Naive B cell (primary cell): ENCODE measurements at regions not wholly inside any gene's neighbourhood (a gene's known extent, or its start where the extent isn't known, plus 50 kb on each side); places are given as distances from the start of the nearest gene placed in this dataset.
A peak's percentile ranks its signal among the peaks of the same experiment; 100 is the strongest.

Source experiments
- ATAC-seq, 2 donors: fragments of 150-1000 bp; cut with Tn5 transposase; 2 replicates each; pipeline ENCODE4 v1.10.0; 2021; ENCODE audit warnings: low read depth in 2 of 2, mild to moderate bottlenecking in 2 of 2, moderate library complexity in 2 of 2
- DNase-seq: peaks from one replicate; pipeline ENCODE4 v3.0.0; 2022
- H3K27ac Mint-ChIP-seq, 6 donors: one replicate each; pipeline ENCODE4 v1.8.0; 2020 to 2022; ENCODE audit warnings: mild to moderate bottlenecking in 6 of 6, mixed read lengths in 6 of 6, moderate library complexity in 5 of 6, inconsistent platforms in 2 of 6
- H3K27me3 Mint-ChIP-seq, 3 donors: one replicate each; pipeline ENCODE4 v1.8.0; 2021 to 2022; ENCODE audit warnings: mixed read lengths in 3 of 3, mild to moderate bottlenecking in 1 of 3
- H3K36me3 Mint-ChIP-seq, 2 donors: one replicate each; pipeline ENCODE4 v1.8.0; 2020 to 2022; ENCODE audit warnings: mixed read lengths in 2 of 2, inconsistent platforms in 1 of 2, mild to moderate bottlenecking in 1 of 2
- H3K4me1 Mint-ChIP-seq, 3 donors: one replicate each; pipeline ENCODE4 v1.8.0; 2020 to 2022; ENCODE audit warnings: mixed read lengths in 3 of 3, inconsistent platforms in 1 of 3, mild to moderate bottlenecking in 1 of 3, moderate library complexity in 1 of 3
- H3K4me3 Mint-ChIP-seq, 8 donors: one replicate each; pipeline ENCODE4 v1.8.0; 2020 to 2022; ENCODE audit warnings: mild to moderate bottlenecking in 8 of 8, mixed read lengths in 8 of 8, moderate library complexity in 8 of 8, inconsistent platforms in 2 of 8
- H3K9me3 Mint-ChIP-seq, 7 donors: one replicate each; pipeline ENCODE4 v1.8.0; 2020 to 2022; ENCODE audit warnings: mixed read lengths in 7 of 7, mild to moderate bottlenecking in 5 of 7, inconsistent platforms in 2 of 7, moderate library complexity in 1 of 7

DNA sequence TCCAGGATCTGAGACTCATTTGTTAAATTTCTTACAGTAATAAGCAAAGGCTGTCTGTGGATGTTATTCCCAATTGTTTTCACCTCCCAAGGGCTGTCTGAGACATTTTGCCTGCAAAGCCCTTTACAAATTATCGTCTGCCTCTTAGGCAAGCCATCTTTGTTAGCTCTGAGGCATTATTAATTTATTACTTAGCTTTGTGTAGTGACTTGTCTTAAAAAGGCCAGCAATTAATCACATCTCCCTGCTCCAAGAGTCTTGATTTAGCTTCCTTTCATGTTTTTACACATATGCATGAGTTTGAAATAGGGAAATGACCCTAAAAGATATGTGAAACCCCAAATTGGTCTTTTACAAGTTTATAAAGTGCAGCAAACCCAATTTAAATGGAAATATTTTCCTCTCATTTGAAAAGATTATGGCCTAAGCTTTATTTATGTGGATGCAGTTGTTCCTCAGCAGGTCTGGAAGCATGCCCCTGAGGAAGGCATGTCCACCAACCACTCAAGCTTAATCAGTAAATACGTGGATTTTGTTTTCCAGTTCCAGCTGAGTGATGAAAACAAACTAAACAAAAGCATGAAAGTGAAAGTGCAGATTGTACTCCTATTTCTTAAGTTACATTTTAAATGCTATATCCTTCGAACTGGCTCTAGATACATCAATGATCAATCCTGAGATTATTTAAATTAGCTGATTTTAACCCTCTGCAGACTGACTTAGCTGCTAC is 173.6 kb upstream of the LNX1 start:
- Mint-ChIP-seq H3K4me3 (peak overlapping the region in 1 of 8 donors; percentile 30), H3K27ac (peak overlapping the region in 4 of 6 donors; percentile 44 to 79 (median 55))

GRCh38 chr4:53763813-53764597 is 172.7 kb upstream of the LNX1 start:
- H3K27me3 Mint-ChIP-seq = no peaks in the 10 kb centered on the region
- peak overlapping the region in 2 of 6 donors; percentile 3 to 20 for H3K27ac Mint-ChIP-seq

More for the DNA sequence above, 173.6 kb upstream of the LNX1 start:
- Mint-ChIP-seq H3K27me3 (no peaks in the 10 kb centered on the region), H3K4me1 (peaks cover 4 to 11% (median 9%) of the 10 kb centered on the region in 3 donors), H3K9me3 (peaks cover 0 to 21% (median 7%) of the 10 kb centered on the region in 7 donors), H3K36me3 (peaks cover 5 to 19% of the 10 kb centered on the region in 2 donors)
- no peak for ATAC-seq
- DNase-seq = no peak

GRCh38 chr4:53755656-53756055 is 164.4 kb upstream of the LNX1 start:
- Mint-ChIP-seq H3K4me3 (no peak overlapping the region), H3K4me1 (peaks cover 2 to 6% (median 5%) of the 10 kb centered on the region in 3 donors), H3K36me3 (peaks cover 0 to 6% of the 10 kb centered on the region in 2 donors), H3K27me3 (no peaks in the 10 kb centered on the region), H3K9me3 (peaks cover 6 to 42% (median 19%) of the 10 kb centered on the region in 7 donors), H3K27ac (no peak overlapping the region)
- DNase-seq = no peak
- no peak for ATAC-seq

More at GRCh38 chr4:53763813-53764597, 172.7 kb upstream of the LNX1 start:
- DNase-seq (no peak), ATAC-seq (no peak)
- Mint-ChIP-seq H3K4me3 (no peak overlapping the region), H3K36me3 (peaks cover 5 to 14% of the 10 kb centered on the region in 2 donors), H3K4me1 (peaks cover 4 to 11% (median 9%) of the 10 kb centered on the region in 3 donors), H3K9me3 (peaks cover 0 to 25% (median 9%) of the 10 kb centered on the region in 7 donors)

DNA sequence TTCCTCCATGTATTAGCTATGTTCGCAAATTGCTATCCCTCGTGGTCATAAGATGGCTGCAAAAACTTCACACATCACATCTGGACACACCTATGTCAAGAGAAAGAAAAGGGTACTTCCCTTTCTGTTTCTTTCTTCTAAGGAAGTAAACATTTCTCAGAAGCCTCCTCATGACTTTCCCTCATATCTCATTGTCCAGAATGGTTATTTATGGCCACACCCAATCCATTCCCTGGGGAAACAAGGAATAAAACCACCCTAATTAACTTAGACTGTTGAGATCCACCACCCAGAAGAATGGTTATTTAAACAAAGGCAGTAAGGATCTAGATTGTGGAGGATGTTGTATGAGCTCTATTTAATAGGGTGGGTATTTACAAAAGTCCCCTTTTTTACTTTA is 160.8 kb upstream of the LNX1 start:
- no peak for ATAC-seq
- no peak for DNase-seq
- Mint-ChIP-seq H3K27me3 (no peaks in the 10 kb centered on the region), H3K9me3 (peaks cover 6 to 50% (median 34%) of the 10 kb centered on the region in 7 donors), H3K4me1 (peaks cover 19 to 28% (median 27%) of the 10 kb centered on the region in 3 donors), H3K36me3 (peaks cover 0 to 6% of the 10 kb centered on the region in 2 donors), H3K27ac (peak overlapping the region in 1 of 6 donors; percentile 78), H3K4me3 (no peak overlapping the region)

DNA sequence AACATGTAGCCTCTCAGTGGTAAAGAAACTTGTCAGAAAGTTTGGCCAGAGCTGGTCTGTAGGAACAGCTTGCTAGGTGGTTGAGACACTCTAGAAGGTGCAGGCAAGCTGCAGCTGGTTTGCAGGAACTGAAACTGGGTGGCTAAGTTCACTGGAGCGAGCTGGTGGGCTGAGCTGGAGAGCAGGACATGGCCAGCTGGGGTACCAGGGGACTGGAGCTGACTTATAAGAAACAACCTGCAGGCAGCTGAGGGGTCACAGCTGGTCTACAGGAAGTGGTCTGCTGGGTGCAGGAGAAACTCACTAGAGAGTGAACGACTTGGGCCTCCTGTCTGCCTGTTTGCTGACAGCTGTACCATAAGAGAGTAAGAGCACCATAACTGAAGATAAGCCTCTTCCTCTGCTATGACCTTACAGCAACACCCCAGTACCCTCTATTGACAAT is 157.1 kb upstream of the LNX1 start:
- DNase-seq (peak; percentile 74), ATAC-seq (peak; percentile 93 to 95)
- H3K36me3 Mint-ChIP-seq = no peaks in the 10 kb centered on the region
- H3K4me3 Mint-ChIP-seq = peak overlapping the region in 6 of 8 donors; percentile 38 to 71 (median 52)
- peaks cover 0 to 23% (median 18%) of the 10 kb centered on the region in 7 donors for H3K9me3 Mint-ChIP-seq
- H3K27me3 Mint-ChIP-seq = no peaks in the 10 kb centered on the region
- peak overlapping the region; percentile 6 to 92 (median 75) for H3K27ac Mint-ChIP-seq
- peaks cover 42 to 58% (median 52%) of the 10 kb centered on the region in 3 donors for H3K4me1 Mint-ChIP-seq

DNA sequence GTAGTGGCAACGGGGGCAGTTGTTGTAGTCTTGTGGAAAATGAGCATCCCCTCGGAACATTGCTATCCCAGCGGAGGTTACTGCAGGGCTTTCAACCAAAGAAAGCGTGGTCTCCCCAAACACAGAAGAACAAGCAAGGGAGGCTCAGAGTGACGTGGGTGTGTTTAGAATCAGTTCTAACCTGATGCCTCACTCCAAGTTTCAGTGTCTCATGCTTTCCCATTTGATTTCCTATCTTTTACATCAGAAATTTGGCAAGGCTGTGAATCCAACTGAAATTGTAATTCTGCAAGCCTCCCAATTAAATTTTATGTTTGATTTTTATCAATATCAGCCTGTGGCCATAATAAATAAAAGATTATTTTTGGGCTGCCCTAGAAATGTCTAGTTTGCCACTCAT is 156.1 kb upstream of the LNX1 start:
- Mint-ChIP-seq H3K27ac (peak overlapping the region in 2 of 6 donors; percentile 67 to 92), H3K4me3 (peak overlapping the region in 5 of 8 donors; percentile 24 to 71 (median 48)), H3K36me3 (no peaks in the 10 kb centered on the region), H3K9me3 (peaks cover 0 to 23% (median 18%) of the 10 kb centered on the region in 7 donors), H3K4me1 (peaks cover 43 to 63% (median 52%) of the 10 kb centered on the region in 3 donors), H3K27me3 (no peaks in the 10 kb centered on the region)
- no peak for DNase-seq
- ATAC-seq = no peak

DNA sequence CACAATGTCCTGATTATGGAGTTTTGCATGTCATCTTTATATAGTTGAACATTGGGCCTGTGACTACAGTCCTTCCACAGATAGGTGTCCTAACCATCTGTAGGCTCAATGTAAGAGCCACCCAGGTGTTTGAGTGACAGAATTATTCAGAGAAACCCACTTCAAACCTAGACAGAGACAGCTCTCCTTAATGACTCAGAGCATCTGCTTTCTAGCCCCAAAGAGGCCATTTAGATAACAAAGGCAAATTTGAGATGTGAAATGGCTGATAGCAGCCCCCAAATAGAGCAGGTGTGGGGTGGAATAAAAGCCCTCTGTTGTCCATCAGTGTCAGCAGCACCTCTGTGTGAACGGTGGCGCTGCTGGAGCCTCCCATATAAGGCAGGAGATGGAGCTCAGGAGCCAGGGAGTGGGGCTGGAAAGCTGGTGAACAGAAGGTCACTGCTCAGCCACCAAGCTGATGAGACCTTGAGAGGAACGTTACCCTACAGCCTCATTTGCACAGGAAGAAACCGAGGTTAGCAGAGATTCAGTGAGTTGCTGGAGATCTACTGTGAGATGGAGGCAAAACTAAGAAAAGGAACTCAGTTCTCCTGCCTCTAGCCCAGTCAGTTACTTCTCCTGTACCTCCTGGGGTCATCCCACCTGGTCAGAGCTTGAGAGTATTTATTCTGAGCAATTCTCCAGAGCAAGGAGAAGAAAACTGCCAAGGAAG is 153.3 kb upstream of the LNX1 start:
- H3K4me3 Mint-ChIP-seq = no peak overlapping the region
- H3K36me3 Mint-ChIP-seq = no peaks in the 10 kb centered on the region
- ATAC-seq (no peak), DNase-seq (no peak)
- H3K4me1 Mint-ChIP-seq = peaks cover 38 to 52% (median 49%) of the 10 kb centered on the region in 3 donors
- H3K9me3 Mint-ChIP-seq = peaks cover 0 to 20% (median 10%) of the 10 kb centered on the region in 7 donors
- H3K27me3 Mint-ChIP-seq = no peaks in the 10 kb centered on the region
- peak overlapping the region in 5 of 6 donors; percentile 4 to 73 (median 37) for H3K27ac Mint-ChIP-seq

DNA sequence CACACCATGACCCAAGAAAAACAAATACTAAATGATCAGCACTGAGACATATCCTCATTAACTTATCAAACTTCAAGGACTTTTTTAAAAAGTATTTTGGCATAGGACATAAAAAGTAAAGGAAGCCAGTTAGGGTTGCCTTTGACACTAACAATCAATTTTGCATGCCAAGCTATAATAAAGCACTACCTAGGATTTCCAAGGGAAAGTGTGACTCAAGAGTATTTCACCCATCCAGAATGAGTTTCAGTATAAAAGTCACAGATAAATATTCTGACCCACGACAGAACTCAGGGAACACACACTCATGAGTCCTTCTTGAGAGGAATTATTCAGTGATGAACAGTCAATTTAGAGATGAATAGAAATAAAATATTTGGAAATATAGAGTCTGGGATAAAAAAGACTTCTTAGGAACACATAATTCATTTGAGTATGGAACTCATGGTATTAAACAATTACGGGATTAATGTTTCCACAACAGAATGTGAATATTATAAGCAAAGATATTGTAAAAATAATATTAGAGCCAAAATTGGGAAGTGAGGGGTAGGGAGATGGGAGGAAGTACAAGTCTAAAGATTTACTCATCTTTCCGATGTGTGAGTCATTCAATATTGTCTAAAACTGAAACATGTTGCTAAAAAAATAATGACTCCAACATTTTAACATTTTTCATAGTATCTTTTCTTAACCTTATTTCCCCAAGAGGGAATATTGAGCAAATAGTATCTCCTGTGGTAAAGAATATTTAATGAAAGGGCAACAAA is 143.5 kb upstream of the LNX1 start:
- Mint-ChIP-seq H3K36me3 (no peaks in the 10 kb centered on the region), H3K27me3 (peaks cover 0 to 7% (median 7%) of the 10 kb centered on the region in 3 donors), H3K4me3 (no peak overlapping the region), H3K27ac (no peak overlapping the region), H3K4me1 (no peaks in the 10 kb centered on the region), H3K9me3 (peaks cover 0 to 14% (median 6%) of the 10 kb centered on the region in 7 donors)
- DNase-seq (no peak), ATAC-seq (no peak)

GRCh38 chr4:53734182-53734581 is 142.9 kb upstream of the LNX1 start:
- Mint-ChIP-seq H3K27me3 (peaks cover 0 to 7% (median 7%) of the 10 kb centered on the region in 3 donors), H3K9me3 (peaks cover 0 to 14% (median 5%) of the 10 kb centered on the region in 7 donors), H3K27ac (no peak overlapping the region), H3K4me1 (no peaks in the 10 kb centered on the region), H3K4me3 (no peak overlapping the region), H3K36me3 (no peaks in the 10 kb centered on the region)
- ATAC-seq (no peak), DNase-seq (no peak)

- no peaks in the 10 kb centered on the region for H3K4me1 Mint-ChIP-seq
- H3K27me3 Mint-ChIP-seq = peaks cover 0 to 7% (median 7%) of the 10 kb centered on the region in 3 donors
- ATAC-seq (no peak), DNase-seq (no peak)
- peaks cover 0 to 14% (median 9%) of the 10 kb centered on the region in 7 donors for H3K9me3 Mint-ChIP-seq
- no peaks in the 10 kb centered on the region for H3K36me3 Mint-ChIP-seq
- H3K27ac Mint-ChIP-seq = no peak overlapping the region
- H3K4me3 Mint-ChIP-seq = no peak overlapping the region
Measured at GRCh38 chr4:53732661-53733060, 141.4 kb upstream of the LNX1 start.

- DNase-seq (no peak), ATAC-seq (no peak)
- Mint-ChIP-seq H3K4me3 (no peak overlapping the region), H3K4me1 (no peaks in the 10 kb centered on the region), H3K36me3 (no peaks in the 10 kb centered on the region), H3K27me3 (peaks cover 0 to 7% (median 7%) of the 10 kb centered on the region in 3 donors), H3K9me3 (peaks cover 0 to 5% (median 2%) of the 10 kb centered on the region in 7 donors), H3K27ac (no peak overlapping the region)
Measured at GRCh38 chr4:53730031-53730805, 138.9 kb upstream of the LNX1 start.

DNA sequence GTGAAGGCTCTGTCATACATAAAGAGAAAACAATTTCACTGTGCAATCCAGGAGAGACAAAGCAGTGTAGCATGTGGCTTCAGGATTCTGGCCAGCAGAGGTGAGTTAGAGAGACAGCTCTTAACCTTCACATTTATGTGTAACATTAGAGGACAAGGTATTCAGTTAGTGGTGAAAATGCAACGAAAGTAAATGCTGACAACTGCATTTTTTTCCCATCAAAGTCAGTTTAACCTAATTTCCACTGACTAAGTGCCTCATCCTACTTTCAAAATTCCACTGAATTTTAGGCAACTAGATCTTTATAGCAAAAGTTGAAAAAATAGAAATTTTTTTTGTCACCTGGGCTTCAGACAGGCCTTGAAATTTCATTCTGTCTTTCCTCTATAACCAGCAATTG is 130.8 kb upstream of the LNX1 start:
- peaks cover 24 to 39% (median 31%) of the 10 kb centered on the region in 3 donors for H3K27me3 Mint-ChIP-seq
- H3K27ac Mint-ChIP-seq = no peak overlapping the region
- ATAC-seq = no peak
- DNase-seq = no peak
- no peak overlapping the region for H3K4me3 Mint-ChIP-seq
- no peaks in the 10 kb centered on the region for H3K9me3 Mint-ChIP-seq
- H3K4me1 Mint-ChIP-seq = no peaks in the 10 kb centered on the region
- H3K36me3 Mint-ChIP-seq = no peaks in the 10 kb centered on the region
